Colonic mucosa (tissue), 4 donors: ENCODE measurements at regions not wholly inside any gene's neighbourhood (a gene's known extent, or its start where the extent isn't known, plus 50 kb on each side); places are given as distances from the start of the nearest gene placed in this dataset.

Experiments used
- DNase-seq: peaks from one replicate; pipeline ENCODE4 v3.0.0-alpha.2; 2020
- H3K27ac ChIP-seq: fragments of 200-600 bp; one replicate; pipeline ENCODE4 v1.8.0; 2021
- H3K27me3 ChIP-seq: fragments of 200-600 bp; one replicate; pipeline ENCODE4 v1.8.0; 2021
- H3K36me3 ChIP-seq: fragments of 200-600 bp; one replicate; pipeline ENCODE4 v1.8.0; 2021
- H3K4me1 ChIP-seq: fragments of 200-600 bp; one replicate; pipeline ENCODE4 v1.8.0; 2021; ENCODE audit warnings: mild to moderate bottlenecking
- H3K4me3 ChIP-seq: fragments of 200-600 bp; one replicate; pipeline ENCODE4 v1.8.0; 2021
- H3K9ac ChIP-seq, 2 donors: one replicate each; pipeline ENCODE4 v1.7.0; 2013; ENCODE audit warnings: control low read depth in 2 of 2, low read depth in 2 of 2, low read length in 2 of 2
- H3K9me3 ChIP-seq: fragments of 200-600 bp; one replicate; pipeline ENCODE4 v1.8.0; 2021
- CTCF ChIP-seq: fragments of 200-600 bp; IDR thresholded peaks from one replicate; pipeline ENCODE4 v1.8.0; 2022; ENCODE audit warnings: antibody characterized with exemption, mild to moderate bottlenecking
- intact Hi-C: fragments of 100-400 bp; cut with DNase I; formaldehyde crosslinking; loops from one replicate; pipeline ENCODE4 v1.14.1; 2022
- donor health status: healthy.
- donor health status: DM: no; HTN: no; CAD: no.
- donor health status: DM: no; HTN: no; CAD: no.

GRCh38 chr1:233730809-233731208, 116.9 kb downstream of the KCNK1 start:
- Histone ChIP-seq H3K27me3 (no peaks in the 10 kb centered on the region), H3K9me3 (no peaks in the 10 kb centered on the region), H3K36me3 (no peaks in the 10 kb centered on the region), H3K27ac (no peak overlapping the region), H3K9ac (no peak overlapping the region), H3K4me1 (no peaks in the 10 kb centered on the region), H3K4me3 (no peak overlapping the region)
- intact Hi-C loops: no loop called here
- DNase-seq: no peak
- no peak for TF ChIP-seq CTCF

- no peak for TF ChIP-seq CTCF
- intact Hi-C loops: no loop called here
These were observed 118.3 kb downstream of the KCNK1 start for GRCh38 chr1:233732206-233732605.

GRCh38 chr1:233734456-233734855, 120.5 kb downstream of the KCNK1 start:
- Histone ChIP-seq H3K9ac (no peak overlapping the region), H3K4me3 (no peak overlapping the region), H3K27me3 (no peaks in the 10 kb centered on the region), H3K4me1 (no peaks in the 10 kb centered on the region), H3K36me3 (no peaks in the 10 kb centered on the region), H3K27ac (no peak overlapping the region), H3K9me3 (no peaks in the 10 kb centered on the region)
- intact Hi-C loops: no loop called here
- TF ChIP-seq CTCF: no peak
- no peak for DNase-seq

More at GRCh38 chr1:233732206-233732605, 118.3 kb downstream of the KCNK1 start:
- H3K9me3 ChIP-seq: no peaks in the 10 kb centered on the region
- H3K27me3 ChIP-seq: no peaks in the 10 kb centered on the region
- H3K36me3 ChIP-seq: no peaks in the 10 kb centered on the region
- H3K27ac ChIP-seq: no peak overlapping the region
- DNase-seq: no peak
- H3K4me1 ChIP-seq: no peaks in the 10 kb centered on the region
- H3K4me3 ChIP-seq: no peak overlapping the region
- H3K9ac ChIP-seq: no peak overlapping the region

- intact Hi-C loops: no loop called here
- DNase-seq: no peak
- no peaks in the 10 kb centered on the region for H3K4me1 ChIP-seq
- H3K36me3 ChIP-seq: no peaks in the 10 kb centered on the region
- no peak overlapping the region for H3K9ac ChIP-seq
- no peaks in the 10 kb centered on the region for H3K9me3 ChIP-seq
- H3K4me3 ChIP-seq: no peak overlapping the region
- H3K27me3 ChIP-seq: no peaks in the 10 kb centered on the region
- TF ChIP-seq CTCF: no peak
- no peak overlapping the region for H3K27ac ChIP-seq
These were observed 121.4 kb downstream of the KCNK1 start for GRCh38 chr1:233735331-233735730.

GRCh38 chr1:233735847-233736246, 121.9 kb downstream of the KCNK1 start:
- DNase-seq: no peak
- H3K4me1 ChIP-seq: no peaks in the 10 kb centered on the region
- TF ChIP-seq CTCF: no peak
- H3K9me3 ChIP-seq: no peaks in the 10 kb centered on the region
- no peaks in the 10 kb centered on the region for H3K27me3 ChIP-seq
- no peaks in the 10 kb centered on the region for H3K36me3 ChIP-seq
- no peak overlapping the region for H3K27ac ChIP-seq
- no peak overlapping the region for H3K4me3 ChIP-seq
- H3K9ac ChIP-seq: no peak overlapping the region
- intact Hi-C loops: no loop called here

- intact Hi-C loops: no loop called here
These were observed 123.4 kb downstream of the KCNK1 start for GRCh38 chr1:233737341-233737740.

More at GRCh38 chr1:233737341-233737740, 123.4 kb downstream of the KCNK1 start:
- Histone ChIP-seq H3K9ac (no peak overlapping the region), H3K9me3 (no peaks in the 10 kb centered on the region), H3K4me3 (no peak overlapping the region), H3K4me1 (no peaks in the 10 kb centered on the region), H3K27me3 (no peaks in the 10 kb centered on the region), H3K36me3 (no peaks in the 10 kb centered on the region), H3K27ac (no peak overlapping the region)
- no peak for TF ChIP-seq CTCF
- DNase-seq: no peak
